SIG-M5 (cell line): ENCODE measurements at regions not wholly inside any gene's neighbourhood (a gene's known extent, or its start where the extent isn't known, plus 50 kb on each side); places are given as distances from the start of the nearest gene placed in this dataset.

ENCODE experiments used
- DNase-seq: peaks from one replicate; lab custom pipeline; 2025; lab: John Stamatoyannopoulos, UW

DNA sequence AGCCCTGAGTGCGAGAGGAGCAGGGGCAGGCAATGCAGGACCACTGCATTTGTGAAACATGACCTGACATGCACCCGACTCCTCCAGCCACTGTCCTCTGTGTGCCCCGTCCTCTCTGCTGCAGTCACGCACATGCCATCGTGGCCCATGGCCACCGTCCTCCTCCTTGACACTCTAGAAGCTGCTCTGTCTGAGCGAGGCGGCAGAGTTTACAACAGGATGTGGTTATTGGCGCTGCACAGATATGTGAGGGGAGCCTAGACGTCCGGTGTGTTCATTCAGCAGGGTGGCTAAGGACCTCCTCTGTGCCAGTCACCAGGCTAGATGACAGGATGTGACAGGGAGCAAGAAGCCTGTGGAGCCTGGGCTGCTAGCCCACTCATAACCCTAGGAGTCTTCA is 277.8 kb downstream of the FOXO1 start:
- no peak for DNase-seq

DNA sequence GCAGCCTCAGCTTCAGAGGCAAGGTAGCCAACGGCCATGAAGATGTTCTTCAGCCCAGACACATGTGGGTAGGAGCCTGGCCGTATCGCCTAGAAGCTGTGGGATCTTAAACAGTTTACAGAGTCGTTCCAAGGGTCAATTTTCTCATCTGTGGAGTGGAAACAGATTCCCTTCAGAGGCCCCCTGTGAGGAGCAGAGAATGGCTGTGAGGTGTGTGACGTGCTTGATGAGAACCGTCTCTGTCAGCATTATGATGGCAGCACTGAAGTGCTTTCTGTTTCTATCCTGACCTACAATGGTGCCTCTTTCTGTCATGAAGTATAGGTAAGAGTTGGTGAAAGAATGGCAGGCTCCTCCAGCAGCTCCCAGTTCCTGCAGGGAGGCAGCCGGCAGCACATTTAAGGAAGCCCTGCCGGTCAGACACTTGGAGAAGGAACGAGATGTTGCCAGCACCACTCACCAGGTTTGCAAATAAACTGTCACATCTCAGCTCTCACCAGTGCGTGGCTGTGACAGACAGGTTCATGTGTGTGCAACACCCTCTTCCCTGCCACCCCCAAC is 277.3 kb downstream of the FOXO1 start:
- no peak for DNase-seq

DNA sequence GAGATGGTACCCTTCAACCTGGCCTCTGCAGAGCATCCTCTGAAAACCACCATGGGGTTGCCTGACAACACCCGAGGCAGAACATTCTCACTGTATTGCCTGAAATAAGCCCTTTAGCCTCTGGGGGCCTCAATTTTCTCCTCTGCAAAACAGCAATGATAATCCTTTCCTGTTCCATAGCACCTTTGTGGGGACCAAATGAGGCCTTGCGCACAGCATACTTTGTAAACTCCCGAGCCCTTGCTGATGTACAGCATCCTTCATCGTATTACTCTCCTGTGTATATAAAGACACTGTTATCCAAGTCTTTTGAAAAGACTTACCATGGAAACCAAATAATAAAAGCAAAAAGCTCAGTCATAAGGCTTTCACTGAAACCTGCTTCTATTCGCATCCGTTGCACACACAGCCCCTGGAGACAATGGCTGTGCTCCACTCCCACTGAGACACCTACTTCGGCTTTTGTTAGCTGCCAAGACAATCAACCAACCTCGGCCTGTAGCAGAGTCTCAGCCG is 276.0 kb downstream of the FOXO1 start:
- DNase-seq = no peak

DNA sequence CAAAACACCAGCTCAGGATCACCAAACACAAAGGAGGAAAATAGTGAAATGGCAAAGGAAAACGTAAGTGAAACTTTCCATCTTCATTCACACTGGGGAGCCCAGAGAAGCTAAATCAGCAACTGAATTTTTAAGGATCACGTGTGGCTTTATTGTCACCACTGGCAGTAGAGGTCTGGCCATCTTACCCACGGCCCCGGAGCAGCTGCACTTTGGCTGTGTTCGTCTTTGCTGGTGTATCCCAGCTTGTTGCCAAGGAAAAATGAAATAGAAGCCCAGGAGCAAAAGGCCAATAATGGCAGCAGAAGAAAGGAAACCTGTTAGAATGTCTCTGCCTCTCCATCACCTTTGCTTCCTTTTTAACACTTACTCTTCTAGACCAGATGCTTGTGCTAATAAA is 274.7 kb downstream of the FOXO1 start:
- no peak for DNase-seq

DNA sequence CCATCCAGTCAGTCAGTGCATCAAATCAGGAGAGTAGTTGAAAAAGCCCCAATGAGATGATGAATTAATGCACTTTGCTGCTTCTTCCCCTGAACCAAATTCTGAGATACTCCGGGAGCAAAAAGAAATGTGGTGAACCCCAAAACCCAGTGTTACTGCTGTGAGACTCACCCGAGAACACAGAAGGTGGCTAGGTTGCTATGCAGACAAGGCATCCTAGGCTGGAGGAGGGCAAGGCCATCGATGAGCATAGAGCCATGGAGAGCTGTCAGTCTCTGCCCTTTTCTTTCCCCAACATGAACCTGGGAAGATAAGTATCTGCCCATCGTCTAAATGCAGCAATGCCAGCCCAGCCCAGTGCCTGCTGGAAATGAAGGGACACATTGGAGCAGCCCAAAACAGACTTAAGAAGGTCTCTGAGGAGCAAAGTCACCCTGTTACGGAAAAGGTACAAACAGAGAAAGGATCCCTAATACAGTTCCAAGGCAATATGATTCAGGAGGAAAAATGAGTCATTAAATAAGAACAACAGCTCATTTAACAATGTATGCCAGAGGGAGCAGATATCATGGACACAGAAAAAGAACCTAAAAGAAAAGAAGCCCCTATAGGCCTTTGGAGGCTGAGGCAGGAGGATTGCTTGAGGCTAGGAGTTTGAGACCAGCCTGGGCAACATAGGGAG is 272.0 kb downstream of the FOXO1 start:
- DNase-seq = no peak

DNA sequence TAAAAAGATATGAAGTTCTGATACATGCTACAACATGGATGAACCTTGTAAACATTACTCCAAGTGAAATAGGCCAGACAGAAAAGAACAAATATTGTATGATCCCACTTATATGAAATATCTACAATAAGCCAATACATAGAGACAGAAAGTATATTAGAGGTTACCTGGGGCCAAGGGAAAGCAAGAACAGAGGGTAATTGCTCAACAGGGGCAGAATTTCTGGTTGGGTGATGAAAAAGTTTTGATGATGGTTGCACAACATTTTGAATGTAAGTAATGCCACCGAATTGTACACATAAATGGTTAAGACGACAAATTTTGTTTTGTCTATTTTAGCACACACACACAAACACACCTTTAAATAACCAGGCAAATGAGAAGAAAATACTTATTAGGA is 268.4 kb downstream of the FOXO1 start:
- no peak for DNase-seq

DNA sequence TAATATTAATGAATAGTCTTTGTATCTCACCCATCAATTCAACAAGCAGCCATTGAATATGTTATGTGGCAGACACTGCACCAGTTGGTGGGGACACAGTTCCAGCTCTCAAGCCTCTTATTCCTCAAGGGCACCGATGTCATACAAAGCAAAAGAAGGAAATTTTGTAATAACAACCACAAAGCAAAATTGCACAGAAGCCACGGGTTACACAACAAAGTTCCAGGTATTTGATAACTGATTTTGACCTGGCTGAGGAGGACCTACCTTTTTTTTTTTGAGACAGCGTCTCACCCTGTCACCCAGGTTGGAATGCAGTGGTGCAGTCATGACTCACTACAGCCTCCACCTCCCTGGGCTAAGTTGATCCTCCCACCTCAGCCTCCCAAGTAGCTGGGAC is 266.7 kb downstream of the FOXO1 start:
- DNase-seq = no peak

DNA sequence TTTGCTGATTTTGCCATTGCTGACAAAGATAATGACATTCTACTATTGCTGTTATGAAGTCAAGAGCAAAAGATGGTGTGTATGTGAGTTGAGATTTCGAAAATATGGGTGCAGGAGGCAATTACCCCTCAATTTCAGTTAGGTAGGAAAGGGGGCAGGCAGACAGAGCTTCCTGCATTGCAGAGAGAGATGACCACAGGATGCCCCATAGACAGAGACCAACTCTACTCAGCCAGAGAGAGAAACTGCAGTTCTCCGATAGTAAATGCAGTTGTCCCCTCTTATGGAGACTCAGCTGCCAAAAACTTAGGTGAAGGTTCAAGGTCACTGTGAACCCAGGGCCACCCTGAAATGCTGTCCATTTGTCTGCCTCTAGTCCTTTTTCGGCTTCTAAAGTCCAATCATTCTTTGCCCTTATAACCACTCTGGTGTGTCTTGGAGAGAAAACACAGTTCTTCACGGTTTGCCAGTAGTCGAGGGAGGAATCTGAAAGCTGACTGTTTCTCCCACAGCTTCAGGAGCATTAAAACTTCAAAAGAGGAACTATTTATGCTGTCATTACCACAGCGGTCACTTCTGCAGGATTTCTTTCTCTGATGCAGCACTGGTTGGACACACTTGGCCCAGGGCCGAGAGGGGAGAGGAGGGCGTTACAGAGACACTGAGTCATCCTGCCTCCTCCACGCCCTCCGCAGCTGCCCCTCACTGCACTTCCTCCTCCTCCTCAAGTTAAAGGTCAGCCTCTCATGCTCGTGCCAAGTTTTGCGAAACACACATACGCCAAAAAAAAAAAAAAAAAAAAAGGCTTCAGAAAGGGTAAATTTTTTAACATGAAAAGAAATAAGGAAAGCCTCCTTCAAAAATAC is 264.3 kb downstream of the FOXO1 start:
- peak; percentile 92 for DNase-seq

DNA sequence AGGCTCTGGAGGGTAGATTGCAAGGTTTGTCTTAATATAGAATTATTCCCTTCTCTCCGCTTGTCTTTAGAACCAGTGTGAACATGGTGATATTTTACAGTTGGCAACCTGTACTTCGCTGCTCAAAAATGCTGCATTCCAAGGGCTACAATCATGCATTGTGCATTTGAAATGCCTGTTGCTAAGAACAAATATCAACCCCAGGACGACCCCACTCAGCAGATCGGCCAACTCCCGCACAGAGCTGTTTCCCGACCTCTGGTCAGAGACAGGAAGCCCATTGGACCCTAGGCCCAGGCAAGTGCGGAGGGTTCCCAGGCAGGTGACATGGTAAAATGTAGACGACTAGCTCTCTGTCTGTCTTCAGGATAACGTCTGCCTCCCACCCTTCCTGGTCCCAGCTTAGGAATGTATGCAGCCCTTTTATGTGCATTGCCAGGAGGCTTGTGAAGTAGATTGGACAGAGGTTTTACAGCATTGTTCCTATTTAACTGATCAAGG is 263.5 kb downstream of the FOXO1 start:
- DNase-seq = no peak

DNA sequence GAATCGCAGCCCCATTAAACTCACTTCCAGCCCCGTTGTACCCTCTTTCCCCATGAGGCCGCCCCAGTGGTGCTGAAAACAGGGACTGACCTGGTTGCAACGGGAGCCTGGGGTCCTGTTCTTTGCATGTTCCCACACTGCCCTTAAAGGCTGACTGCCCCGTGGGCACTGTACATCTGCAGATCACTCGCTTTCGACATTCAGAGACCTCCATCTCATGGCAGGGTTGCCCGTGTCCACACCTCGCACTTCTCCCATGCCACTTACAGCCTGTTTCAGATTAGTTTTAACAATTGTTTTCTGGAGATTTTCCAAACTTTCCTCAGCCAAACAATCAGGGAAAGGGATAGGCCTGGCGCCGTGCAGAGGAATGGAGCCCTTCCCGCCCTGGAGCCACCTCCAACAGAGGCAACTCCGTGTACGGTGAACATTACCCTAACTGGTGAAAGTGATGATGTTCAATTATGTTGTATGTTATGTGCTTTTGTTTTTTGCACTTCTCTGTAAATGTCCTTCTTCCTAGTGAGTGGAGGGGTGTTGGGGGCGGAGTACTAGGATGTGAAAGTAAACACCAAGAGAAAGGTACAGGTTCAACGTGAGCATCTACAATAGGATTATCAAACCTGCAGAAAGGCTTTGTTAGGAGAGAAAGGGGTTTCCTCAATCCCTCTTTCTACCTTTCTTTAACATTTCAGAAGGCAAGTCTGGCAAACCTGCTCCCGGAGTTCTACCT is 262.8 kb downstream of the FOXO1 start:
- no peak for DNase-seq

DNA sequence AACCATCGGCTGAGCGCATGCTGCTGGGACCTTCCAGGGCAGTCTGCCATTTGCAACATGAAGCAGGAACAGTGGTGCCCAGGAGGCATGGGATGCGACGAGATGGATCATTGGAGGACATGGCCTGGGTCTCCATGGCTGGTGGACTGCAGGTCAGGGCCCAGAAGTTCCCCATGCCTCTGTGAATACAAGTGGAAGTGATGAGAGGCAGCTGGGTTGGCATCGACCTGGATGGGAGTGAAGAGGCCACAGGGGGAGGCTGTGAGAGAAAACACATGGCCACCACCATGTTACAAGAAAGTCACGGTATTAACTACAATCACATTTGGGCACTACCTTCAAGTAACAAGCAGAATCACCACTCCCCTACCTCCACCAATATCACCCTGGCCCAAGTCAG is 262.0 kb downstream of the FOXO1 start:
- DNase-seq = no peak

DNA sequence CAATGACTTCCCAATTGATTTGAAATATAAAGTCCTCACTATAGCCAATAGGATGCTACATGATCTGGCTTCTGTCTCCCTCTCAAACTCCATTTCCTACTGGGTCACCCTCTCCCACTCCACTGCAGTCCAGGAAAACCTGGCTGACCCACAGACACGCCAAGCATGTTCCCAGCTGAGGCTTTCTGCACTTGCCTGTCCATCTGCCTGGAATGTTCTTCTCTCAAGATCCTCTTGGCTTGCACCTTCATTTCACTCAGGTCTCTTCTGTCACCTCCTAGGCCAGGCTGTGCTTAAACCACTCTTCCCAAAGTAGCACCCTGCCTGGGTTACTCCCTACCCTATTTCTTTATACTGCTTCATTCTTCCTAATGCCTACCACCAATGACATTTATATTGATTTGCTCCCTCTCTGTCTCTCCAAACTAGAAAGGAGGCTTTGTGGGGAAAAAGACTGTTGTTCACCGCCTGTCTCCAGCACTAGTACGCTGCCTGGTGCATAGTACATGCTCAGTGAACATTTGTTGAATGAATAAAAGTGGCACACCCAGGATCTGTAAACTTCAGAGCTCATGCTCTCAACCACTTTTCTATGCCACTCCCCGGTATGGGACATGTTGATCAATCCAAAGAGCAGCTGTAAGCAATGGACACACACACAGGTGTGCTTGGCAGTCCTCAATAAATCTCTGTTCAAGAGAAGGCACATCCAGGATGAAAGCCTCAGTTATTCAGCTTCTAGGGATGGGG is 261.3 kb downstream of the FOXO1 start:
- no peak for DNase-seq

DNA sequence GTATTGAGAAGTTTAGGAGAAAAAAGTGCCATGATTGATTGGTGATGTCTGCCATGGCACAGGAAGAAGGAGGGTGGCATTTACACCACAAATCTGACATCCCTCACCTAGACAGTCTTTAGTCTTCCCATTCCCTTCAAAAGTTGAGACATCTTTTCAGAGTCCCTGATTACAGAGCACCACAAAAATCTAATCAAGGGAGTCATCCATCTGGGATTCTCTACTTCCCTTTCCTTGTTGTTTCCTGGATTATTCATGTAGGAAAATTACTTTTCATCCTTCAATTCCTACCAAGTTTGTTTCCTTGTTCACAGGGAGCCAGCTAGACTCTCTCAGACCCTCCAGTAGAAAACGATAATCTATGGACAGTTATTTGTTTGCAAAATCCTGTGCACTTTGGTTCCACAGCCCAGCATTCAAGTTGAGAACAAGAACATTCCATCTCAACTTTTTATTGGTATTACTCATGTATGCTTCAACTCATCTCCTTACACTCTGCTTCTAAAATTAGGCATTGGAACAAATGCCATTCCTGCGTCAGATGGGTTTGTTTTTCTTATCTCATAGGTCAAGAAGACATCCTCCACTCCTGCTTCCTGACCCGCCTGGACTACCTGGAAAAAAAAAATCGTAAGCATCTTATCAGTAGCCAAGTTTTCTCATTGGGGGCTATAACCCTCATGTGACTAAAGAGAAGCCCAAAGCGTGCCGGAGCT is 259.9 kb downstream of the FOXO1 start:
- no peak for DNase-seq

DNA sequence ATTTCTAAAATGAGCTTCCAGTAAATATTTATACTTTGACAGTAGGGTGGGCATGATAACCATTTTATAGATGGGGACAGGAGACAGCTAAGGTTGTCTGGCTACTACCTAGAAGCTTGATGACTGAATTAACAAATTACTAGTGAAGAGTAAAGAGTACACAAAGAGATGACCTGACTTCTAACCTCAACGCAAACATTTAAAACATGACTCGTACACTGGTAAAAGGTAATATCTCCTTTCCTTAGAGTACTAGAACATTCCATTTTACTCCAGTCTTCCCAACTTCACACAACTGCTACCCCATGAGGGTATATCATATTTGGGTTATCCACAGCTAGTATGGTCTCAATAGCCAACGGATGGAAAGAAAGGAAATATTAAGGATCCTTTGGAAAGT is 258.9 kb downstream of the FOXO1 start:
- DNase-seq = no peak

DNA sequence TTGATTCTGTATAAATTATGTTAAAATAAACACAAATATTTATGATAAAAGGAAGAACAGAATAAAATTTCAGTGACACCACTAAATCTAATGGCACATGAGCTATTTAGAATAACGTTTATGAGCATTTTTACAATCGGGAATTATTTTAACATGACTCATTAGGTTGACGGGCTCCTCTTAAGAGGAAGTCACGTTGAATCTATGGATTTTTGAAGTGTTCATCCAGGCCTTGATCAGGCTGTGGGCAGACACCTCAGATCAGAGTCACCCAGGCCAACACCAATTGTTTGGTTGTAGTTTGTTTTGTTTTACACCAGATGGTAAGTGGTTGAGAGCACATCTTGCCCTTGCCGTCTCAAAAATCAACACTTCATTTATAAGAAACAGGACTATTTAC is 257.8 kb downstream of the FOXO1 start:
- no peak for DNase-seq

DNA sequence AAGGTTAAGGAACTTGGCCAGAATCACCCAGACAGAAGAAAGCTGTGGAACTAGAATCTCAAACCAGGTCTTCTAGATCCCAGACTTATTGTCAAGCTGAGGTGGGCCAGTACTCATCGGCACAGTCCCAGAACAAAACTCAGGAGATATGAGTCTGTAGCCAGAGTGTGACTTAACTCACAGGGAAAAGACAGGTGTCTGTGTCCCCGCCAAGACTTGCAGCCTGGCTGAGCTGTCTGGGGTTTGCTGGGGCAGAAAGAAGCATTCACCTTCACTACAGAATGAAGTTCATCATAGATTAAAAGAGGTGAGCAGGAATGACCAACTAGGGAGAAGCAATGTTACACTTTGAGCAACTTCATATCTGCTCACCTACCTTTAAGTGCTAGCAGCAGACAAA is 257.2 kb downstream of the FOXO1 start:
- DNase-seq = no peak

DNA sequence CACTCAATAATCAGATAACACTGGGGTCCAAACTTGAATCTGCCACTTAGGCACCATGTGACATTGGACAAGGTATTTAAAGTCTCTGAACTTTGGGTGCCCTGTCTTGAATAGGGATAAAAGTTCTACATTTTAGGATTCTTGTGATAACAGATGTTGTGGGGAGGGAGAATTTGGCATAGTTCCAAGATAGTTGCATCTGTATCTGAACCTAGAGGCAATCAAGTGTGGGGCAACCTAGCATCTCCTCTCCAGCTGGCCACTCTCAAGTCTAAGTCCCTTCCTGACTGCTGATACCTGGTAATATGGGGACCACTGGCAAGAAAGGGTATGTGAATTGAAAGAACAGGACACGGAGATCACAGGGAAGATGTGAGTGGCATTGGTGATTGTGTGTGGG is 256.1 kb downstream of the FOXO1 start:
- DNase-seq = no peak

DNA sequence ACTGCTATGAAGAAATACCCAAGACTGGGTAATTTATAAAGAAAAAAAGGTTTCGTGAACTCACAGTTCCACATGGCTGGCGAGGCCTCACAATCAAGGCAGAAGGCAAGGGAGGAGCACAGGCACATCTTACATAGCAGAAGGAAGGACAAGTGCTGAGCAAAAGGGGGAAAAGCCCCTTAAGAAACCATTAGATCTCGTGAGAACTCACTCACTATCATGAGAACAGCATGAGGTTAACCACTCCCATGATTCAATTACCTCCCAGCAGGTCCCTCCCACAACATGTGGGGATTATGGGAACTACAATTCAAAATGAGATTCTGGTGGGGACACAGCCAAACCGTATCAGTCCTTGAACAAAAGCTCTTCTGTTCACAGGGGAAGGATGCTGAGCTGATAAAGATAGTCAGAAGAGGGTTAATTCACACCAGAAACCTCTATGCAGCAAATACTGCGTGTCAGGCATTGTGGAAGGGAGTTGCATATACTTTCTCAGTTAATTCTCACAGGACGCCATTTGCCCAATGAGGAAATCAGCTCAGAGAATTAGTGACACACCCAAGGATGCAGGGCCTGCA is 246.2 kb downstream of the FOXO1 start:
- DNase-seq = no peak

DNA sequence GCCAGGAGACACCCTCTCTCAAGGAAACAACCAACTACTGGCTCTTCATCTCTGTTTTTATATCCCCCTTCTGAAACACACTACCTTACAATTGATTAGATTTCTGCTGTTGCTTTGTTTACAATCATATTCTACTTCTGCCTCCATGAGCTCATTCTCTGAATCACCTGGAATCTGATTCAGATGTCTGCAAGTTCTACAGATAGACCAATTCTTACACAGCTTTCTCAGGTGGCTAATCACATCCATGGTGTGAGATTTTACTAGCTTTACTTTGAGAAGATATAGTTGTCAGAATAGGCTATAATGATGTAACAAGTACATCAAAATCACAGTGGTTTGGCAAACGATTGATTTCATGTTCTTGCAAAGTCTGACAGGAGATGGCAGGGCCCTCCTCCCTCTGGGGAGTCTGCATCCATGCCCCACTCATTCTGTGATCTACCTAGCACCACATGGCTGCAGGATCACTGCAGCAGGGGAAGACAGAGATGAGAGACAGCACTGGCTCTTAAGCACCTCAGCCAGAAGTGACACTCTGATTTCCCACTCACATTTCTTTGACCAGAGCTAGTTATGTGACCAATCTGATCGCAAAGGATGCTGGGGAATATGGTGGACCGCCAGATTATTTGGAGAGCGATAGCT is 243.7 kb downstream of the FOXO1 start:
- DNase-seq = no peak

DNA sequence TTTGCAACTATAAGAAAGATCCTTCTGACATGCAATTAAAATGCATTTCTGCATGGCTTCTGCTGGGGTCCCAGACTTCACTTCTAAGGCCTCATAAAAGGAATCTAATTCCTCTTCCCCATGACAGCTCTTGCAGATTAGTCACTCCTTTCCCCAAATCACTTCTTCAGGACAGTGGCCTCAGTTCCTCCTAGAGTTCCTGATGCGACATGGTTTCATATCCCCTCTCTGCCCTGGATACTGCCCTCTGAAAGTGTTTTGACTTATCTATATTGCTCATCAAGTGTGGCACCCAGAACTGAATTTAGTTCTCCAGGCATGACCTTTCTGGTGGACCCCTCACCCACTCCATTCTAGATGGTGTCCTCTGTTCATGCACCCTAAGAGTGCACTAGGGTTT is 238.1 kb downstream of the FOXO1 start:
- DNase-seq = no peak
